22Rv1 (cell line): ENCODE measurements at regions not wholly inside any gene's neighbourhood (a gene's known extent, or its start where the extent isn't known, plus 50 kb on each side); places are given as distances from the start of the nearest gene placed in this dataset.

Experiments used
- ZFX ChIP-seq: fragments of 450-650 bp; IDR thresholded peaks from 2 replicates; pipeline ENCODE4 v1.6.1; 2017; ENCODE audit warnings: antibody characterized with exemption, borderline replicate concordance
- TF ChIP-seq, protein P1 (sequence below): fragments of 450-650 bp; IDR thresholded peaks from 2 replicates; pipeline ENCODE4 v1.5.1; 2017; ENCODE audit warnings: mild to moderate bottlenecking

DNA sequence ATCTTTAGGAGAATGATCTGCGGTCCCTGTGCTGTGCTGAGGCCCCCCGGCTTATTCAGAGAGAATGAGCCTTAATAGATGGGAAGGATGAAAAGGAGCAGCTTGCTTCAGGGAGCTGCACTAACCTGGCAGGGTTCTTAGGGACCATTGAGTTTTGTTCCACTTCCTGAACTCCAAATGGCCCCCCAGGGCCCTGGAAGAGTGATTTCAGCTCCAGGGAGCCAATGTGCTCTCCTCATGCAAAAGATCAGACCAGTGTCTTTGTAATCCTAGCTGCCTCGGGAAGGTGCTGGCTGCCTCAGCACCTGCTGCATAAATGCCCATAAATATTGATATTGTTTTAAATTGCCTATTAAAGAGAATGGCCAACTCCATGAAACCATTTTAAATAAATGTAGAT lies 210.2 kb downstream of the NCK2 start:
- TF ChIP-seq, protein P1, sequence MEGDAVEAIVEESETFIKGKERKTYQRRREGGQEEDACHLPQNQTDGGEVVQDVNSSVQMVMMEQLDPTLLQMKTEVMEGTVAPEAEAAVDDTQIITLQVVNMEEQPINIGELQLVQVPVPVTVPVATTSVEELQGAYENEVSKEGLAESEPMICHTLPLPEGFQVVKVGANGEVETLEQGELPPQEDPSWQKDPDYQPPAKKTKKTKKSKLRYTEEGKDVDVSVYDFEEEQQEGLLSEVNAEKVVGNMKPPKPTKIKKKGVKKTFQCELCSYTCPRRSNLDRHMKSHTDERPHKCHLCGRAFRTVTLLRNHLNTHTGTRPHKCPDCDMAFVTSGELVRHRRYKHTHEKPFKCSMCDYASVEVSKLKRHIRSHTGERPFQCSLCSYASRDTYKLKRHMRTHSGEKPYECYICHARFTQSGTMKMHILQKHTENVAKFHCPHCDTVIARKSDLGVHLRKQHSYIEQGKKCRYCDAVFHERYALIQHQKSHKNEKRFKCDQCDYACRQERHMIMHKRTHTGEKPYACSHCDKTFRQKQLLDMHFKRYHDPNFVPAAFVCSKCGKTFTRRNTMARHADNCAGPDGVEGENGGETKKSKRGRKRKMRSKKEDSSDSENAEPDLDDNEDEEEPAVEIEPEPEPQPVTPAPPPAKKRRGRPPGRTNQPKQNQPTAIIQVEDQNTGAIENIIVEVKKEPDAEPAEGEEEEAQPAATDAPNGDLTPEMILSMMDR: no peak
- TF ChIP-seq ZFX: no peak
